OCI-LY1 (cell line): ENCODE measurements at regions not wholly inside any gene's neighbourhood (a gene's known extent, or its start where the extent isn't known, plus 50 kb on each side); places are given as distances from the start of the nearest gene placed in this dataset.

Source experiments
- H2AFZ ChIP-seq: fragments of 200-600 bp; sonication (generic), shearing (Covaris generic); 2 replicates; pipeline ENCODE4 v1.6.0; 2014; ENCODE audit warnings: antibody characterized with exemption, mild to moderate bottlenecking, low read length
- H3F3A ChIP-seq: fragments of 200-600 bp; sonication (generic), shearing (Covaris generic); 2 replicates; pipeline ENCODE4 v1.6.0; 2014; ENCODE audit warnings: mild to moderate bottlenecking, antibody characterized with exemption, low read length, moderate library complexity; ENCODE audit not compliant: insufficient read depth
- H3K27ac ChIP-seq: fragments of 200-600 bp; sonication (generic); 2 replicates; pipeline ENCODE4 v1.5.1; 2014; ENCODE audit warnings: low read length, mixed run types, mild to moderate bottlenecking, low read depth; ENCODE audit not compliant: poor library complexity, severe bottlenecking
- H3K27me3 ChIP-seq: fragments of 200-600 bp; sonication (generic); 2 replicates; pipeline ENCODE4 v1.6.0; 2014; ENCODE audit warnings: antibody characterized with exemption, mild to moderate bottlenecking, low read length, moderate library complexity; ENCODE audit not compliant: insufficient read depth
- H3K36me3 ChIP-seq: fragments of 200-600 bp; sonication (generic); 2 replicates; pipeline ENCODE4 v1.6.1; 2014; ENCODE audit warnings: mild to moderate bottlenecking, antibody characterized with exemption, low read length, moderate library complexity, mixed read lengths; ENCODE audit not compliant: insufficient read depth
- H3K4me1 ChIP-seq: fragments of 200-600 bp; sonication (generic); 2 replicates; pipeline ENCODE4 v1.5.1; 2014; ENCODE audit warnings: mild to moderate bottlenecking, low read length, moderate library complexity; ENCODE audit not compliant: insufficient read depth, severe bottlenecking
- H3K4me2 ChIP-seq: fragments of 200-600 bp; sonication (generic), shearing (Covaris generic); 2 replicates; pipeline ENCODE4 v1.6.1; 2014; ENCODE audit warnings: low read length
- H3K4me3 ChIP-seq: fragments of 200-600 bp; sonication (generic); 2 replicates; pipeline ENCODE4 v1.5.1; 2014; ENCODE audit warnings: low read length, low read depth, mild to moderate bottlenecking, mixed read lengths; ENCODE audit not compliant: poor library complexity, severe bottlenecking
- H3K79me2 ChIP-seq: fragments of 200-600 bp; shearing (Covaris generic); 2 replicates; pipeline ENCODE4 v1.6.1; 2016; ENCODE audit warnings: mixed run types, low read length, mixed read lengths; ENCODE audit not compliant: insufficient read depth
- H3K9ac ChIP-seq: fragments of 200-600 bp; sonication (generic), shearing (Covaris generic); 2 replicates; pipeline ENCODE4 v1.6.1; 2014; ENCODE audit warnings: mild to moderate bottlenecking, low read length, mixed read lengths
- H3K9me2 ChIP-seq: fragments of 200-600 bp; sonication (generic), shearing (Covaris generic); 2 replicates; pipeline ENCODE4 v1.6.1; 2014; ENCODE audit warnings: low read depth, mild to moderate bottlenecking, low read length, mixed read lengths
- H3K9me3 ChIP-seq: fragments of 200-600 bp; shearing (Covaris generic); 2 replicates; pipeline ENCODE4 v1.6.1; 2014; ENCODE audit warnings: low read length, mixed read lengths
- H4K20me1 ChIP-seq: fragments of 200-600 bp; sonication (generic), shearing (Covaris generic); 2 replicates; pipeline ENCODE4 v1.6.0; 2016; ENCODE audit warnings: mild to moderate bottlenecking, low read length; ENCODE audit not compliant: insufficient read depth
- CTCF ChIP-seq: fragments of 200-600 bp; sonication (generic), shearing (Covaris generic); IDR thresholded peaks from 2 replicates; pipeline ENCODE4 v1.5.1; 2017; ENCODE audit warnings: mild to moderate bottlenecking, antibody characterized with exemption, low read length, moderate library complexity, mixed read lengths
- EZH2 ChIP-seq: fragments of 200-600 bp; sonication (generic), shearing (Covaris generic); IDR thresholded peaks from 2 replicates; pipeline ENCODE4 v1.8.0; 2017; ENCODE audit warnings: borderline replicate concordance, mixed run types, mild to moderate bottlenecking, antibody characterized with exemption, low read length, moderate library complexity, mixed read lengths

GRCh38 chr7:25803117-25803887 lies 348.7 kb upstream of the NFE2L3 start:
- H3F3A ChIP-seq, result no peaks in the 10 kb centered on the region
- no peak overlapping the region for H3K9ac ChIP-seq
- no peaks in the 10 kb centered on the region for H3K79me2 ChIP-seq
- no peak overlapping the region for H3K4me3 ChIP-seq
- no peaks in the 10 kb centered on the region for H3K36me3 ChIP-seq
- H3K27ac ChIP-seq, result no peak overlapping the region
- no peaks in the 10 kb centered on the region for H3K27me3 ChIP-seq
- no peaks in the 10 kb centered on the region for H3K9me3 ChIP-seq
- no peak overlapping the region for H3K4me2 ChIP-seq
- no peak overlapping the region for H2AFZ ChIP-seq
- no peaks in the 10 kb centered on the region for H3K9me2 ChIP-seq
- TF ChIP-seq EZH2 (no peak), CTCF (no peak)
- H4K20me1 ChIP-seq, result no peaks in the 10 kb centered on the region
- no peaks in the 10 kb centered on the region for H3K4me1 ChIP-seq

GRCh38 chr7:25804154-25804553 lies 347.8 kb upstream of the NFE2L3 start:
- Histone ChIP-seq H3K36me3 (no peaks in the 10 kb centered on the region), H3K4me2 (no peak overlapping the region), H3K4me3 (no peak overlapping the region), H2AFZ (no peak overlapping the region), H3K27ac (no peak overlapping the region), H3K79me2 (no peaks in the 10 kb centered on the region), H3K27me3 (no peaks in the 10 kb centered on the region), H3K9me2 (no peaks in the 10 kb centered on the region), H3K4me1 (no peaks in the 10 kb centered on the region), H3K9me3 (no peaks in the 10 kb centered on the region), H3F3A (no peaks in the 10 kb centered on the region), H3K9ac (no peak overlapping the region), H4K20me1 (no peaks in the 10 kb centered on the region)
- no peak for TF ChIP-seq CTCF
- TF ChIP-seq EZH2, result no peak

- Histone ChIP-seq H3K27me3 (no peaks in the 10 kb centered on the region), H3K4me3 (no peak overlapping the region), H4K20me1 (no peaks in the 10 kb centered on the region), H3K36me3 (no peaks in the 10 kb centered on the region), H3K9me3 (no peaks in the 10 kb centered on the region), H3K27ac (no peak overlapping the region), H3K9ac (no peak overlapping the region), H3F3A (no peaks in the 10 kb centered on the region), H3K4me1 (no peaks in the 10 kb centered on the region), H3K4me2 (no peak overlapping the region), H3K79me2 (no peaks in the 10 kb centered on the region), H2AFZ (no peak overlapping the region), H3K9me2 (no peaks in the 10 kb centered on the region)
- TF ChIP-seq EZH2 (no peak), CTCF (no peak)
Observed at GRCh38 chr7:25805027-25805687, 346.8 kb upstream of the NFE2L3 start.
